SK-N-SH (cell line): ENCODE measurements at regions not wholly inside any gene's neighbourhood (a gene's known extent, or its start where the extent isn't known, plus 50 kb on each side); places are given as distances from the start of the nearest gene placed in this dataset.

Source experiments
- CTCF ChIA-PET: fragments of 300-600, 350-600 bp; formaldehyde crosslinking; extraction: SDS; loops from one replicate; lab custom pipeline; 2021; lab: Yijun Ruan, JAX
- POLR2A ChIA-PET: fragments of 350-600 bp; sonication (Branson Sonifier 250); formaldehyde crosslinking; extraction: SDS; loops from one replicate; lab custom pipeline; 2020; ENCODE audit warnings: antibody characterized with exemption, inconsistent platforms; lab: Yijun Ruan, JAX
- DNase-seq: peaks from one replicate; pipeline ENCODE4 v3.0.0; 2012
- H2AFZ ChIP-seq: fragments of 200-600 bp; sonication (generic); 2 replicates; pipeline ENCODE4 v1.8.1; 2016; ENCODE audit warnings: antibody characterized with exemption, mild to moderate bottlenecking, low read depth
- H3F3A ChIP-seq: fragments of 200-600 bp; sonication (generic); replicated peaks from 2 replicates; pipeline ENCODE3; 2016; ENCODE audit warnings: antibody characterized with exemption, mild to moderate bottlenecking; ENCODE audit not compliant: insufficient read depth
- H3K27ac ChIP-seq, 2 experiments: fragments of 200-500 bp in 1 of 2; fragments of 200-600 bp in 1 of 2; sonication (Bioruptor generic) in 1 of 2; sonication (generic), shearing (Covaris generic) in 1 of 2; 2 replicates each; pipeline versions ENCODE4 v1.5.1 to v1.6.1; 2014 to 2016; ENCODE audit warnings: low read depth in 2 of 2, inconsistent platforms in 1 of 2, low read length in 1 of 2, mild to moderate bottlenecking in 1 of 2, mixed read lengths in 1 of 2
- H3K27me3 ChIP-seq: fragments of 200-600 bp; sonication (generic), shearing (Covaris generic); 2 replicates; pipeline ENCODE4 v1.6.1; 2016; ENCODE audit warnings: mixed run types; ENCODE audit not compliant: insufficient read depth
- H3K36me3 ChIP-seq, 2 experiments: fragments of 200-500 bp in 1 of 2; fragments of 200-600 bp in 1 of 2; sonication (Bioruptor generic) in 1 of 2; sonication (generic) in 1 of 2; replicated peaks in 1 of 2; 2 replicates each; pipeline versions ENCODE3 to v1.5.1; 2014 to 2016; ENCODE audit warnings: low read length in 1 of 2, mild to moderate bottlenecking in 1 of 2; ENCODE audit not compliant: insufficient read depth in 2 of 2, control insufficient read depth in 1 of 2
- H3K4me1 ChIP-seq, 2 experiments: fragments of 200-500 bp in 1 of 2; fragments of 200-600 bp in 1 of 2; sonication (Bioruptor generic) in 1 of 2; sonication (generic), shearing (Covaris generic) in 1 of 2; 2 replicates each; pipeline versions ENCODE4 v1.5.1 to v1.6.1; 2014 to 2016; ENCODE audit warnings: low read depth in 1 of 2, low read length in 1 of 2, mixed run types in 1 of 2; ENCODE audit not compliant: insufficient read depth in 2 of 2, control insufficient read depth in 1 of 2
- H3K4me2 ChIP-seq: fragments of 200-600 bp; sonication (generic), shearing (Covaris generic); 2 replicates; pipeline ENCODE4 v1.6.1; 2017; ENCODE audit warnings: mixed run types
- H3K4me3 ChIP-seq, 2 experiments: fragments of 200-500 bp in 1 of 2; fragments of 200-600 bp in 1 of 2; sonication (Bioruptor generic) in 1 of 2; sonication (generic), shearing (Covaris generic) in 1 of 2; 2 replicates each; pipeline versions ENCODE4 v1.5.1 to v1.8.1; 2014 to 2016; ENCODE audit warnings: low read depth in 2 of 2, inconsistent platforms in 1 of 2, low read length in 1 of 2, mild to moderate bottlenecking in 1 of 2, mixed read lengths in 1 of 2, moderate library complexity in 1 of 2
- H3K79me2 ChIP-seq: fragments of 200-600 bp; sonication (generic); 2 replicates; pipeline ENCODE4 v1.8.1; 2017; ENCODE audit warnings: mild to moderate bottlenecking; ENCODE audit not compliant: insufficient read depth
- H3K9ac ChIP-seq: fragments of 200-600 bp; sonication (generic); 2 replicates; pipeline ENCODE4 v1.6.1; 2017; ENCODE audit warnings: mixed run types
- H3K9me2 ChIP-seq: fragments of 200-600 bp; sonication (generic); 2 replicates; pipeline ENCODE4 v1.6.1; 2017; ENCODE audit warnings: mixed run types
- H3K9me3 ChIP-seq: fragments of 200-600 bp; sonication (generic); 2 replicates; pipeline ENCODE4 v1.6.1; 2017; ENCODE audit warnings: mixed run types, mild to moderate bottlenecking, moderate library complexity
- H4K20me1 ChIP-seq: fragments of 200-600 bp; sonication (generic); 2 replicates; pipeline ENCODE4 v1.6.1; 2017; ENCODE audit warnings: mild to moderate bottlenecking, mixed run types; ENCODE audit not compliant: insufficient read depth
- CHD2 ChIP-seq: fragments of 150-350 bp; IDR thresholded peaks from 2 replicates; pipeline ENCODE4 v1.6.1; 2018; ENCODE audit warnings: low read length; ENCODE audit not compliant: partially characterized antibody
- EP300 ChIP-seq, 2 experiments: IDR thresholded peaks; 2 replicates each; pipeline versions ENCODE4 v1.4.0 to v1.6.1; 2012; ENCODE audit warnings: borderline replicate concordance in 1 of 2, low read depth in 1 of 2, low read length in 1 of 2
- EZH2phosphoT487 ChIP-seq: fragments of 200-600 bp; sonication (generic); IDR thresholded peaks from 2 replicates; pipeline ENCODE4 v1.6.1; 2017; ENCODE audit warnings: low read depth, mixed run types, mild to moderate bottlenecking, antibody characterized with exemption, moderate library complexity, borderline replicate concordance
- FOXM1 ChIP-seq: IDR thresholded peaks from 2 replicates; pipeline ENCODE4 v1.4.0; 2012; ENCODE audit warnings: low read depth, mild to moderate bottlenecking
- IRF3 ChIP-seq: fragments of 150-350 bp; IDR thresholded peaks from 2 replicates; pipeline ENCODE4 v1.6.1; 2016; ENCODE audit warnings: mild to moderate bottlenecking, low read depth, low read length
- JUND ChIP-seq: IDR thresholded peaks from 2 replicates; pipeline ENCODE4 v1.4.0; 2012
- MEF2A ChIP-seq: IDR thresholded peaks from 2 replicates; pipeline ENCODE4 v1.4.0; 2012; ENCODE audit warnings: low read depth, borderline replicate concordance
- MXI1 ChIP-seq: IDR thresholded peaks from 2 replicates; pipeline ENCODE4 v1.6.1; 2012; ENCODE audit warnings: mild to moderate bottlenecking, low read depth, low read length, improper control_type of control experiment
- NFIC ChIP-seq: IDR thresholded peaks from 2 replicates; pipeline ENCODE4 v1.4.0; 2012; ENCODE audit warnings: borderline replicate concordance
- NRF1 ChIP-seq: IDR thresholded peaks from 2 replicates; pipeline ENCODE4 v1.6.1; 2012; ENCODE audit warnings: low read depth, mild to moderate bottlenecking, low read length
- RAD21 ChIP-seq: IDR thresholded peaks from 2 replicates; pipeline ENCODE4 v1.6.1; 2012; ENCODE audit warnings: mild to moderate bottlenecking, low read length
- REST ChIP-seq: IDR thresholded peaks from 2 replicates; pipeline ENCODE4 v1.6.1; 2012; ENCODE audit warnings: mild to moderate bottlenecking, low read depth, low read length, moderate library complexity
- RXRA ChIP-seq: IDR thresholded peaks from 2 replicates; pipeline ENCODE4 v1.4.0; 2012; ENCODE audit warnings: low read depth, mild to moderate bottlenecking, borderline replicate concordance
- SIN3A ChIP-seq: IDR thresholded peaks from 2 replicates; pipeline ENCODE4 v1.6.1; 2012; ENCODE audit warnings: low read depth, mild to moderate bottlenecking, low read length, moderate library complexity, borderline replicate concordance
- SMC3 ChIP-seq: IDR thresholded peaks from 2 replicates; pipeline ENCODE4 v1.6.1; 2012; ENCODE audit warnings: low read depth, low read length, improper control_type of control experiment
- TAF1 ChIP-seq: IDR thresholded peaks from 2 replicates; pipeline ENCODE4 v1.6.1; 2012; ENCODE audit warnings: low read depth, mild to moderate bottlenecking, low read length, moderate library complexity, borderline replicate concordance
- WGBS: methylation state at CpG from one replicate; pipeline ENCODE4 v1.1.6; 2017; ENCODE audit warnings: low lambda C conversion rate; 5-methylcytosine and 5-hydroxymethylcytosine counted together
- TF ChIP-seq, protein P1 (sequence below): IDR thresholded peaks from 2 replicates; pipeline ENCODE4 v1.4.0; 2012; ENCODE audit warnings: low read depth, borderline replicate concordance

DNA sequence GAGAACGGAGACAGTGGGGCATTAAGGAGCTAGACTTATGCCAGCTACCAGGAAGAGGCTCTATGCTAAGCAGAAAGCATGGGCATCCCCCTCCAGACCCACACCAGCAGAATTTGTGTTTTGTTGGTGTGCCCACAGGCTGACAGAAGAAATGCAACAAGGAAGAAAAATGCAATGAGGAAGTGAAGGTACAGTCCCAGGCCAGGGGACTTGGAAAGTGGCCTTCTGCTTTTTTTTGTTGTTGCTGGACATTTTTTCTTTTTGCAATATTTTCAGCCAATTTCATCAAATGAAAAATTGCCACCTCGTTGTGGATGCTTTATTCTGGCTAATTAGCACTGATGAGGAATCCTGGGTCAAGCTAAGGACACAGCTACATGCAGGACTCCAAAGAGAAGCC, 167.7 kb downstream of the TSHZ3 start (continued):
- TF ChIP-seq IRF3: no peak
- TF ChIP-seq, protein P1, sequence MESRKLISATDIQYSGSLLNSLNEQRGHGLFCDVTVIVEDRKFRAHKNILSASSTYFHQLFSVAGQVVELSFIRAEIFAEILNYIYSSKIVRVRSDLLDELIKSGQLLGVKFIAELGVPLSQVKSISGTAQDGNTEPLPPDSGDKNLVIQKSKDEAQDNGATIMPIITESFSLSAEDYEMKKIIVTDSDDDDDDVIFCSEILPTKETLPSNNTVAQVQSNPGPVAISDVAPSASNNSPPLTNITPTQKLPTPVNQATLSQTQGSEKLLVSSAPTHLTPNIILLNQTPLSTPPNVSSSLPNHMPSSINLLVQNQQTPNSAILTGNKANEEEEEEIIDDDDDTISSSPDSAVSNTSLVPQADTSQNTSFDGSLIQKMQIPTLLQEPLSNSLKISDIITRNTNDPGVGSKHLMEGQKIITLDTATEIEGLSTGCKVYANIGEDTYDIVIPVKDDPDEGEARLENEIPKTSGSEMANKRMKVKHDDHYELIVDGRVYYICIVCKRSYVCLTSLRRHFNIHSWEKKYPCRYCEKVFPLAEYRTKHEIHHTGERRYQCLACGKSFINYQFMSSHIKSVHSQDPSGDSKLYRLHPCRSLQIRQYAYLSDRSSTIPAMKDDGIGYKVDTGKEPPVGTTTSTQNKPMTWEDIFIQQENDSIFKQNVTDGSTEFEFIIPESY: no peak
- TF ChIP-seq RXRA: no peak
- TF ChIP-seq TAF1: no peak
- no peak for TF ChIP-seq SIN3A
- no peak for TF ChIP-seq FOXM1
- TF ChIP-seq NRF1: no peak

DNA sequence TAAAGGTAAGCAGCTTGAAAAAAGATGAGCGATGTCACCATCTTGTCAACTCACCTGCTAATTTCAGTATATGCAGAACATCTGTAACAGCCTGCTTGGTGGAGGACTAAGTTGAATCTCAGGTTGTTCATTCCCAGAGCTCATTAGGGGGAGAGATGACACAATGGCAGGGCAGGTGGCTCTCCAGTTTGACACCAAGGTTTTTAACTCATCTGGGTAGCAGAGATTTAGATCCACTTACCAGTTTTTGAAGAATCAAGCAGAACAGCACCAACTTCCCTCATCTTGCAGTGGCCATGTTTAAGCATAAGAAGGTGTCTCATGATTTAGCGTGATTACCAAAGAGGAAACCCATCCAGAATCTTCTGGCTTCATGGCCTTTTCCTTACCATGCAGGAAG, 168.3 kb downstream of the TSHZ3 start:
- H3K36me3 ChIP-seq: no peaks in the 10 kb centered on the region
- H3K4me3 ChIP-seq: no peak overlapping the region
- 46% methylated on average over 2 of the region's 2 CpGs for WGBS
- no peaks in the 10 kb centered on the region for H3K9me3 ChIP-seq
- H3K27me3 ChIP-seq: no peaks in the 10 kb centered on the region
- H4K20me1 ChIP-seq: no peaks in the 10 kb centered on the region
- H3K9ac ChIP-seq: no peak overlapping the region
- H3K27ac ChIP-seq: no peak overlapping the region
- H3K9me2 ChIP-seq: no peaks in the 10 kb centered on the region
- H3K4me2 ChIP-seq: no peak overlapping the region
- H3K4me1 ChIP-seq: peaks cover 0 to 3% of the 10 kb centered on the region in 2 experiments; a peak in 1 of 4 replicates
- no peaks in the 10 kb centered on the region for H3K79me2 ChIP-seq
- DNase-seq: no peak
- ChIA-PET POLR2A (no interaction called here), CTCF (interaction anchor here (1.0 to 1.4 kb wide), 2 partner anchors 108 to 157 kb away, joined by 3 read pairs; no protein-coding TSS in a partner anchor)
- H2AFZ ChIP-seq: no peak overlapping the region
- no peak for TF ChIP-seq RXRA
- TF ChIP-seq, protein P1: no peak
- no peak for TF ChIP-seq EZH2phosphoT487
- TF ChIP-seq RAD21: no peak
- no peak for TF ChIP-seq SMC3
- no peak for TF ChIP-seq JUND
- no peak for TF ChIP-seq REST
- TF ChIP-seq CHD2: no peak
- no peak for TF ChIP-seq EP300 (IDR thresholded peaks at IDR 0.05; ENCODE audit: borderline replicate concordance in 1 of 2, low read depth in 1 of 2, low read length in 1 of 2)
- no peak for TF ChIP-seq MEF2A
- no peak for TF ChIP-seq NFIC
- TF ChIP-seq MXI1: no peak
- H3F3A ChIP-seq: no peaks in the 10 kb centered on the region
